Vagina (tissue), 2 donors: ENCODE measurements at regions not wholly inside any gene's neighbourhood (a gene's known extent, or its start where the extent isn't known, plus 50 kb on each side); places are given as distances from the start of the nearest gene placed in this dataset.

Experiments
- CTCF ChIP-seq, 3 experiments: fragments of 450-650 bp in 2 of 3; fragments of 200-600 bp in 1 of 3; sonication (generic) in 1 of 3; IDR thresholded peaks; one replicate each; pipeline ENCODE4 v1.5.1; 2017 to 2019; ENCODE audit warnings: antibody characterized with exemption in 3 of 3, mild to moderate bottlenecking in 2 of 3, moderate library complexity in 2 of 3
- POLR2A ChIP-seq, 2 donors: fragments of 450-650 bp; IDR thresholded peaks; one replicate each; pipeline ENCODE4 v1.6.1; 2017; ENCODE audit warnings: antibody characterized with exemption in 2 of 2, mild to moderate bottlenecking in 2 of 2, moderate library complexity in 2 of 2

- TF ChIP-seq CTCF (IDR thresholded peaks at IDR 0.05), result no peak
- TF ChIP-seq POLR2A (IDR thresholded peaks at IDR 0.05), result no peak
These were observed 123.4 kb upstream of the PRR20G start for GRCh38 chr3:127411083-127411727.
